IPS-NIHi7 (cell line): ENCODE measurements at regions not wholly inside any gene's neighbourhood (a gene's known extent, or its start where the extent isn't known, plus 50 kb on each side); places are given as distances from the start of the nearest gene placed in this dataset.
"Not testable (repeated sequence)": the region's sequence is repeated elsewhere in the genome, so short reads cannot be mapped to it uniquely, and the experiment has no call there.

ENCODE experiments used
- DNase-seq: peaks from one replicate; pipeline ENCODE4 v3.0.0; 2012; ENCODE audit warnings: mixed read lengths; ENCODE audit errors: extremely low spot score

GRCh38 chr12:54799966-54800365 lies 54.4 kb upstream of the MUCL1 start:
- not testable (repeated sequence) for DNase-seq

- no peak for DNase-seq
These were observed 55.7 kb upstream of the MUCL1 start for GRCh38 chr12:54798651-54799050.

GRCh38 chr12:54796991-54797390 lies 57.3 kb upstream of the MUCL1 start:
- DNase-seq = no peak

- DNase-seq = no peak
These were observed 58.7 kb upstream of the MUCL1 start for GRCh38 chr12:54795644-54796043.

GRCh38 chr12:54786081-54786480 lies 68.2 kb upstream of the MUCL1 start:
- DNase-seq = peak; percentile 31

- no peak for DNase-seq
These were observed 70.2 kb upstream of the MUCL1 start for GRCh38 chr12:54784115-54784514.

- DNase-seq = not testable (repeated sequence)
These were observed 77.3 kb upstream of the MUCL1 start for GRCh38 chr12:54777031-54777430.

GRCh38 chr12:54773593-54773992 lies 80.7 kb upstream of the MUCL1 start:
- DNase-seq = no peak

- no peak for DNase-seq
These were observed 88.7 kb upstream of the MUCL1 start for GRCh38 chr12:54765652-54766051.

- no peak for DNase-seq
These were observed 91.9 kb upstream of the MUCL1 start for GRCh38 chr12:54762390-54762789.

- peak; percentile 72 for DNase-seq
These were observed 94.6 kb upstream of the MUCL1 start for GRCh38 chr12:54759751-54760150.

- no peak for DNase-seq
These were observed 102.8 kb upstream of the MUCL1 start for GRCh38 chr12:54751493-54751892.

- peak; percentile 56 for DNase-seq
These were observed 101.1 kb upstream of the DCD start for GRCh38 chr12:54749191-54749818.

GRCh38 chr12:54744590-54744989 lies 96.4 kb upstream of the DCD start:
- no peak for DNase-seq

GRCh38 chr12:54740882-54741281 lies 92.7 kb upstream of the DCD start:
- no peak for DNase-seq

GRCh38 chr12:54736549-54736948 lies 88.4 kb upstream of the DCD start:
- DNase-seq = no peak

GRCh38 chr12:54734196-54734950 lies 86.2 kb upstream of the DCD start:
- DNase-seq = no peak

GRCh38 chr12:54725233-54725843 lies 77.2 kb upstream of the DCD start:
- DNase-seq = peak; percentile 58

- no peak for DNase-seq
These were observed 75.5 kb upstream of the DCD start for GRCh38 chr12:54723379-54724256.

GRCh38 chr12:54721312-54721711 lies 73.1 kb upstream of the DCD start:
- no peak for DNase-seq

- no peak for DNase-seq
These were observed 71.5 kb upstream of the DCD start for GRCh38 chr12:54719691-54720090.

GRCh38 chr12:54716261-54716660 lies 68.1 kb upstream of the DCD start:
- DNase-seq = no peak
